ENCODE measurements at regions not wholly inside any gene's neighbourhood (a gene's known extent, or its start where the extent isn't known, plus 50 kb on each side); places are given as distances from the start of the nearest gene placed in this dataset.

DNA sequence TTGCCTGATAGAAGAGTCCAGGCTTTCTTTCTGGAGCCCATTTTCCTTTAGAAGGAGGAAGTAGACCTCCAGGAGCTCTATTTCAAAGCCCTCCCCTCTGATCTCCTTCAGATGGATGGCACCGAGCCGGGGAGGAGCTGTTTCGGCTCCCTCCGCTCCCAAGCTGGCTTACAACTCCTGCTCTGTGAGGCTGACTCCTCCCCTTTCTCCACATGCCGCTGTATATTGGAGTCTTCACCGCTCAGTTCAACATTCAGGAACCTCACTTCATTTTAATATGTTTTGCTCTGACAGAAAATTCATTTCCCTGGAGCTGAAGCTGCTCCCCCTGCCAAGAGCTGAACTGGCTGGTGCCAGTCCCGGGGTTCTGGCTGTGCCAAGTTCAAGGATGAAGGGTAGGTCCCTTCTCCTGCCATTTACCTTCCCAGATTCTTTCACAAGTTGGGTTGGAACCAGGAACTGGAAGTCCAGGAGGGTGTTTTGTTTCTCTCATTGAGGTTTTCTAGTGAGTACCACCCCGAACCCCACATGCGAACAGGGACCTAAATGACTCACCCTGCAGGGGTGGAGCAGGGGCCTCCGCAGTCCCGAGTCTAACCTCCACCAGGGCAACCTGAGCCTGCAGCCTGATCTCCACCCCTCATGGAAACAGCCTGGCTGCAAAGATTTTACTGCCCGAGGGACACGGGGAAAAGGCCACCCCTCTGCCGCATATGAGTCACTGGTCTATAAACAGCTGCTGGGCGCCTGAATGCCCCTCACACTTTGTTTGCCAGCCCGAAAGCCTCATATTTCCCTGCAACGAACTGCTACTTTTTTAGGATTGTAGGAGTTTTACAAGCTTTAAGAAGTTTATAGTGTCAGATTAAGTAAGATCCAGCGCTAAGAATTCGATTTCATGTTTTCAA is 68.6 kb upstream of the FOXA2 start:
- no peak for DNase-seq (ENCODE audit: extremely low read depth, low read depth)
- TF ChIP-seq CTCF (IDR thresholded peaks at IDR 0.05; ENCODE audit: low read depth, low read length, missing control alignments) = no peak

GRCh38 chr20:22653658-22654642 is 69.6 kb upstream of the FOXA2 start:
- no peak for DNase-seq (ENCODE audit: extremely low read depth, low read depth)
- TF ChIP-seq CTCF (IDR thresholded peaks at IDR 0.05; ENCODE audit: low read depth, low read length, missing control alignments) = no peak
- no peak overlapping the region for H3K4me3 ChIP-seq (replicated peaks; ENCODE audit: low read depth, low read length)

More for the DNA sequence above, 68.6 kb upstream of the FOXA2 start:
- no peak overlapping the region for H3K4me3 ChIP-seq (replicated peaks; ENCODE audit: low read depth, low read length)

GRCh38 chr20:22663528-22664025 is 79.2 kb upstream of the FOXA2 start:
- no peak for TF ChIP-seq CTCF (IDR thresholded peaks at IDR 0.05; ENCODE audit: low read depth, low read length, missing control alignments)
- H3K4me3 ChIP-seq (replicated peaks; ENCODE audit: low read depth, low read length) = no peak overlapping the region
- DNase-seq (ENCODE audit: extremely low read depth, low read depth) = no peak

DNA sequence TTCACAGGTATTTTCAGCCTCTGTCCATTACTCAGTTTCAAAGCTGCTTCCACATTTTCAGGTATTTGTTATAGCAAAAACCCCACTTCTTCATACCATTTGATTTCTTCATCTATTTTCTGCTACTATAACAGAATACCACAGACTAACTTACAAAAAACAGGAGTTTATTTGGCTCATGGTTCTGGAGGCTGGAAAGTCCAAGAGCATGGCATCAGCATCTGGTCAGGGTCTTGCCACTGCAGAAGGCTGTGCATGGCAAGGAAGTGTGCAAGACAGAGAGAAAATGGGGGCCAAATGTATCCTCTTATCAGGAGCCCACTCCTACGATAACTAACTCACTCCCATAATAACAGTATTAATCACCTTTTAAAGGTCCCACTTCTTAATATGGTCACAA is 82.8 kb upstream of the FOXA2 start:
- DNase-seq (ENCODE audit: extremely low read depth, low read depth) = no peak
- H3K4me3 ChIP-seq (replicated peaks; ENCODE audit: low read depth, low read length) = no peak overlapping the region
- no peak for TF ChIP-seq CTCF (IDR thresholded peaks at IDR 0.05; ENCODE audit: low read depth, low read length, missing control alignments)

DNA sequence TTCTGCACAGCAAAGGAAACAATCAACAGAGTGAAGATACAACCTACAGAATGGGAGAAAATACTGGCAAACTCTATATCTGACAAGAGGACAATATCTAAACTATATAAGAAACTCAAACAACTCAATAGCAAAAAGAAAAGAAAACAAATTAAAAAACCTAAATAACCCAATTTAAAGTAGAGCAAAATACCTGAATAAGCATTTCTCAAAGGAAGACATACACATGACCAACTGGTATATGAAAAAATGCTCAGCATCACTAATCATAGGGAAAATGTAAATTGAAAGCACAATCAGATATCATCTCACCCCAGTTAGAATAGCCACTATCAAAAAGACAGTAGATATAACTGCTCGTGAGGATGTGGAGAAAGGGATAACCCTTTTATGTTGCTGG is 87.8 kb upstream of the FOXA2 start:
- no peak for TF ChIP-seq CTCF (IDR thresholded peaks at IDR 0.05; ENCODE audit: low read depth, low read length, missing control alignments)
- DNase-seq (ENCODE audit: extremely low read depth, low read depth) = no peak
- no peak overlapping the region for H3K4me3 ChIP-seq (replicated peaks; ENCODE audit: low read depth, low read length)

GRCh38 chr20:22673467-22673866 is 89.1 kb upstream of the FOXA2 start:
- no peak for DNase-seq (ENCODE audit: extremely low read depth, low read depth)
- no peak overlapping the region for H3K4me3 ChIP-seq (replicated peaks; ENCODE audit: low read depth, low read length)
- TF ChIP-seq CTCF (IDR thresholded peaks at IDR 0.05; ENCODE audit: low read depth, low read length, missing control alignments) = no peak

All from HFF-Myc (cell line).